Pulmonary artery endothelial cell (primary cell): ENCODE measurements at regions not wholly inside any gene's neighbourhood (a gene's known extent, or its start where the extent isn't known, plus 50 kb on each side); places are given as distances from the start of the nearest gene placed in this dataset.

Experiments
- DNase-seq: peaks from one replicate; pipeline ENCODE4 v3.0.0-alpha.2; 2011; ENCODE audit warnings: low read depth, low spot score

DNA sequence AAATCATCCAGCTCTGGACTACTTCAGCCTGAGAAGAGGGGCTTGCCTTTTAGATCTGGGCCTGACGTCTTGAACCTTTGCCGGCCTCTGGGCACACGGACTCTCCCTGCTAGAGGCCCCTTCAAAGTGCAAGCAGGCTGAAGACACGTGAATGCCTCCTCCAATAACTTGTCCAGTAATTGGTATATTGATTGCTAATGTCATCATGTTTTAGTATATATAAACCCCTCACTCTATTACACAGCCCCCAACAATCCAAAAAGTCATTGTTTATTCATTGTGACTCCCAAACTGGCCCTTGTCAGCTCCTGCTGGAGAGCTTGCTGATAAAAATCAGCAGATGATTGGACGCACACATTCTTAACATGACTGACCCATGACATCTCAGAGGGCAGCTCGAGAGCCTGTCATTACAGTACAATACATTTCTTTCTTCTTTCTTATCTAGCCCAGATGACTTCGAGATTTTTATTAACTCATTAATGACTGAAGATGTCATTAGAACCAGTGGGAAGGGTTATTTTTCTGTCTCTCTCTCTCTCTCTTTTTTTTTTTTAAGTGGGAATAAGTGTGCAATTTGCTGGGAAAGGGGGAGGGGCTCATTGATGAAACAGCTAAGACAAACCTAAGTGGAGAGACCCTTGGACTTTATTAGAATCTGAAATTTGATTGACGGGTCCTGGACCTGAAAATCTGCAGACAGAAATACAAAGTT, 65.5 kb upstream of the NR2F2 start:
- DNase-seq = no peak

DNA sequence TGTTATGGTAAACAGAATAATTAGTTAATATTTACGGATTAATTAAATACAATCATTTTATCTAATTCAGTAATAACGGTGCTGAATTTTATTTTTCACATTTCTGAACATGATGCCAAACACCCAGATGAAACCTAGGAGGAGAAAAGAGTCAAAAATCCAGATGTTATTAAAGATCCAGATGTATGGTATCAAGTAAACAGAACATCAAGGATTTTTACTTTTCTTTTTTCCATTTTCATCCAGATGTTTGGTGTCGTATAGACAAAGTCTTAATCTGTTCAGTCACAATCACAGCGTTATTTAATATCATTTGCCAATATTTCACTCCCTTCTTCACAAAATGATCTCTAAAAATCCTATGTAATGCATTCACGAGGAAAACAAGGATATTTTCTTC, 64.0 kb upstream of the NR2F2 start:
- no peak for DNase-seq

- no peak for DNase-seq
These were observed 63.0 kb upstream of the NR2F2 start for GRCh38 chr15:96267463-96267862.

DNA sequence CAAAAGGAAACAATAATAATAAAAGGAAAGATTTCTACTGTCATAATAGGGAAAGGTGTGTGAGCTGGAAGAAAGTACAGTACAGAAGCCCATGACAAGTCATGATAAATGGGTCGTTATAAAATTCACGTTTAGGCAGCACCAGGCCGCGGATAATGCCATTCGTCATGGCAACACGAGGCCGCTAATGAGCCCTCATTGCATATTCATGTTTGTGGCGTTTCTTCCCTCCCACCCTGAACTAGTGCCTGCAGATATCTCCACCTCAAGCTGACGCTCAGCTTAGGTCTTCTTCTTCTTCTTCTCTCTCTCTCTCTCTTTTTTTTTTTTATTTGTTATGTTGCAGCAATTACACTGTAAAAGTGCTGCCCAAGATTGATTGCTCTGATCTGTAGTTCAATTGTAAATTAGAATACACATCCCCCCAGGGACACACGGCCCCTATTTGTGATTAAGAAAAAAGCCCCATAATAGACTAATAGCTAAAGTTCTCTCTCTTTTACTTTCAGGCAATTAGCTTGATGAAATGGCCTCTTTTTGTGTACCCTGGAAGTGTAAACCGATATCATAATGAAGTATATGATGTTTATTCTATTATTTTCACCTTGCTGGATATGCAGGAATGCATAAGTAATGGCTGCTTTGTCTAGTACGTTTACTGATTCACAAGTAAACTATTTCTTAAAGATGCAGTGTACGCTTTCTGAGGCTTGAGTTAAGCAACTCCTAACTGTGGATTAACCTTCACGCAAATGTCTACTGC, 61.9 kb upstream of the NR2F2 start:
- DNase-seq = no peak

GRCh38 chr15:96270581-96271172, 59.8 kb upstream of the NR2F2 start:
- DNase-seq = no peak

DNA sequence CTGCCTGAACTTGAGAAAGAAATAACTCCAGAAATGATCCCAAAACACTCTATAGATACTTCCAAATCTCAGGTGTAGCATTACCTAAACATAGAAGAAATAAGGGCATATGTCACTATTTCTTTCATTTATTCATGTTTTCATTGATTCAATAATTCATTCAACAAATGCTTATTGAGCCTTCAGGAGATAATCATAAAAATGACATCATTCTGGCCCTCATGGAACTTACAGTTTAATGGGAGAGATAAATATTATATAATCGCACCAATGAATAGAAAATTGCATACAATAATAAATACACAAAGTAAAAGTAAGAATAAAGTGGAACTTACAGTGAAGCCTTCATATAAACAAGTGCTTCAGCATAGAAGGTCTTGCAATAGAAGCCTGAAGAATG, 58.1 kb upstream of the NR2F2 start:
- no peak for DNase-seq

GRCh38 chr15:96273317-96274086, 57.0 kb upstream of the NR2F2 start:
- peak; percentile 93 for DNase-seq

DNA sequence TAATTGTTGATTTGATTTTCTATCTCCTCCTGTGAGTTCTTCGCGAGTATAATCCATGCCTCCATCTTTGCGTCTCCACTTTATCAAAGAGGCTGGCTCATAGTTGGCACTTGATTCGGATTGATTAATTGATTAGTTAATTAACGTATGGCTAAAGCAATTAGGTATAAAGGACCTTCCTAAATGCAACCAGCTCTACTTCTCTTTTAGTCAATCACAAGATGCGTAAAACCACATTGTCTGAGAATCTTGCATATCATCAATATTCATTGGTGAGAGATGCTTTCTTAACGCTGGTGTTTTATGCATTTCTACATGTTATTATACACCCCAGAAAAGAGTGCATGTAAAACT, 56.4 kb upstream of the NR2F2 start:
- no peak for DNase-seq

DNA sequence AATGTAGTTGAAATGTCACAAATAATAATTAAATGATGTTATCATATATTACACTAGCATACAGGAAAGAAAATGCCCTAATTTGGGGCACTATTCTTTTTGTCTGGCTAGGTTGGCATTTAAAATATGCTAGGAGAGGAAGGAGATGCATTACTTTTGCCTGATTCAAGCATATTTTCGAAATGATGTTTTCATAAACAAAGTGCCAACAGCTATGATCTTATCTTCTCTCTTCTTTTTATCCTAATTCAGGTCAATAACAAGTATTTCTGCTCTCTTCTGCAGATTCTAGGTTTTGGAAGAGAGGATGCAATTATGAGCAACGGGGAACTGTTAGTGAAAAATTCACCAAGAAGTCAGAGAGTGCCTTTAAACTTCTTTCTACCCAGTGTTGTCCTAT, 55.8 kb upstream of the NR2F2 start:
- DNase-seq = peak; percentile 11

- DNase-seq = no peak
These were observed 53.9 kb upstream of the NR2F2 start for GRCh38 chr15:96276438-96277210.
